Mesenchymal stem cell (in vitro differentiated cells and primary cell): ENCODE measurements at regions not wholly inside any gene's neighbourhood (a gene's known extent, or its start where the extent isn't known, plus 50 kb on each side); places are given as distances from the start of the nearest gene placed in this dataset.

Experiments used
- DNase-seq: peaks from one replicate; pipeline ENCODE4 v3.0.0-alpha.2; 2013
- H2AFZ ChIP-seq: one replicate; pipeline ENCODE4 v1.6.1; 2013; ENCODE audit warnings: low read depth, mild to moderate bottlenecking, control low read depth, inconsistent platforms, low read length, moderate library complexity
- H2AK5ac ChIP-seq: 2 replicates; pipeline ENCODE4 v1.6.1; 2013; ENCODE audit warnings: low read length, moderate library complexity, mild to moderate bottlenecking, inconsistent platforms; ENCODE audit not compliant: severe bottlenecking
- H2BK120ac ChIP-seq: one replicate; pipeline ENCODE4 v1.6.1; 2013; ENCODE audit warnings: low read depth, mild to moderate bottlenecking, inconsistent platforms, low read length, moderate library complexity
- H2BK12ac ChIP-seq, 2 experiments: one replicate each; pipeline ENCODE4 v1.6.1; 2013; ENCODE audit warnings: inconsistent platforms in 2 of 2, low read length in 2 of 2, mild to moderate bottlenecking in 2 of 2, moderate library complexity in 2 of 2, control low read depth in 1 of 2
- H2BK15ac ChIP-seq: one replicate; pipeline ENCODE4 v1.6.1; 2013; ENCODE audit warnings: mild to moderate bottlenecking, low read depth, inconsistent platforms; ENCODE audit not compliant: poor library complexity, severe bottlenecking
- H2BK5ac ChIP-seq: 2 replicates; pipeline ENCODE4 v1.6.1; 2013; ENCODE audit warnings: low read depth, mild to moderate bottlenecking, low read length, control low read depth, inconsistent platforms; ENCODE audit not compliant: poor library complexity, severe bottlenecking
- H3K14ac ChIP-seq, 2 experiments: one replicate each; pipeline ENCODE4 v1.6.1; 2013; ENCODE audit warnings: inconsistent platforms in 2 of 2, low read length in 2 of 2, control low read depth in 1 of 2, mild to moderate bottlenecking in 1 of 2, moderate library complexity in 1 of 2
- H3K18ac ChIP-seq, 2 experiments: one replicate each; pipeline ENCODE4 v1.6.1; 2013; ENCODE audit warnings: inconsistent platforms in 2 of 2, low read length in 2 of 2, control low read depth in 1 of 2, low read depth in 1 of 2, mild to moderate bottlenecking in 1 of 2
- H3K23ac ChIP-seq, 2 experiments: one replicate each; pipeline ENCODE4 v1.6.1; 2013; ENCODE audit warnings: inconsistent platforms in 2 of 2, low read length in 2 of 2, mild to moderate bottlenecking in 2 of 2, moderate library complexity in 2 of 2, control low read depth in 1 of 2
- H3K27ac ChIP-seq: 2 replicates; pipeline ENCODE4 v1.5.1; 2013; ENCODE audit warnings: mild to moderate bottlenecking, moderate library complexity, low read length, control low read depth, inconsistent platforms; ENCODE audit not compliant: poor library complexity, severe bottlenecking
- H3K27me3 ChIP-seq, 2 experiments: 2 replicates each; pipeline versions ENCODE4 v1.6.1 to v1.7.0; 2013; ENCODE audit warnings: low read length in 2 of 2, mild to moderate bottlenecking in 2 of 2, moderate library complexity in 2 of 2, control low read depth in 1 of 2, inconsistent platforms in 1 of 2; ENCODE audit not compliant: control insufficient read depth in 1 of 2, insufficient read depth in 1 of 2
- H3K36me3 ChIP-seq, 2 experiments: 2 replicates each; pipeline versions ENCODE4 v1.6.1 to v1.7.0; 2013; ENCODE audit warnings: low read length in 2 of 2, control low read depth in 1 of 2, inconsistent platforms in 1 of 2, low read depth in 1 of 2, mild to moderate bottlenecking in 1 of 2; ENCODE audit not compliant: insufficient read depth in 2 of 2, control insufficient read depth in 1 of 2
- H3K4ac ChIP-seq, 2 experiments: one replicate each; pipeline ENCODE4 v1.6.1; 2013; ENCODE audit warnings: inconsistent platforms in 2 of 2, low read length in 2 of 2, mild to moderate bottlenecking in 2 of 2, moderate library complexity in 2 of 2, control low read depth in 1 of 2, low read depth in 1 of 2
- H3K4me1 ChIP-seq: 2 replicates; pipeline ENCODE4 v1.6.1; 2013; ENCODE audit warnings: low read depth, low read length, control low read depth; ENCODE audit not compliant: control insufficient read depth, insufficient read depth
- H3K4me2 ChIP-seq: 2 replicates; pipeline ENCODE4 v1.6.1; 2013; ENCODE audit warnings: low read length, mild to moderate bottlenecking, inconsistent platforms; ENCODE audit not compliant: poor library complexity, severe bottlenecking
- H3K4me3 ChIP-seq, 2 experiments: 2 replicates each; pipeline versions ENCODE4 v1.5.1 to v1.7.0; 2013; ENCODE audit warnings: low read length in 2 of 2, mild to moderate bottlenecking in 2 of 2, control low read depth in 1 of 2, low read depth in 1 of 2; ENCODE audit not compliant: insufficient read depth in 1 of 2
- H3K79me1 ChIP-seq: replicated peaks from 2 replicates; pipeline ENCODE4 v1.6.1; 2013; ENCODE audit warnings: mild to moderate bottlenecking, control low read depth, low read length, inconsistent platforms; ENCODE audit not compliant: poor library complexity, severe bottlenecking
- H3K9ac ChIP-seq: 2 replicates; pipeline ENCODE4 v1.7.0; 2013; ENCODE audit warnings: mild to moderate bottlenecking, low read length, moderate library complexity
- H3K9me3 ChIP-seq: 2 replicates; pipeline ENCODE4 v1.7.0; 2013; ENCODE audit warnings: mild to moderate bottlenecking, low read length; ENCODE audit not compliant: control insufficient read depth
- H4K8ac ChIP-seq: one replicate; pipeline ENCODE4 v1.6.1; 2013; ENCODE audit warnings: inconsistent platforms, mild to moderate bottlenecking, low read length, moderate library complexity
- H4K91ac ChIP-seq: one replicate; pipeline ENCODE4 v1.6.1; 2013; ENCODE audit warnings: mild to moderate bottlenecking, low read length, inconsistent platforms
- WGBS: methylation state at CpG from one replicate; pipeline ENCODE4 v1.1.7; 2013; ENCODE audit warnings: mixed read lengths; 5-methylcytosine and 5-hydroxymethylcytosine counted together

GRCh38 chr5:10124287-10124686 lies 125.4 kb downstream of the ATPSCKMT start:
- H2AK5ac ChIP-seq, result no peak overlapping the region
- peaks cover 0 to 3% of the 10 kb centered on the region in 2 experiments for H3K36me3 ChIP-seq
- 94% methylated on average over 8 of the region's 9 CpGs for WGBS

GRCh38 chr5:10123254-10123989 lies 126.3 kb downstream of the ATPSCKMT start:
- no peak overlapping the region for H2BK5ac ChIP-seq
- no peak overlapping the region for H4K8ac ChIP-seq
- no peak overlapping the region for H3K23ac ChIP-seq
- no peak overlapping the region for H3K4me2 ChIP-seq
- no peaks in the 10 kb centered on the region for H3K4me1 ChIP-seq
- H2AFZ ChIP-seq, result no peak overlapping the region
- peaks cover 0 to 3% of the 10 kb centered on the region in 2 experiments for H3K36me3 ChIP-seq
- no peaks in the 10 kb centered on the region for H3K9me3 ChIP-seq
- no peak overlapping the region for H2BK15ac ChIP-seq
- no peak overlapping the region for H2BK12ac ChIP-seq
- H3K79me1 ChIP-seq, result no peaks in the 10 kb centered on the region
- H4K91ac ChIP-seq, result no peak overlapping the region
- H3K18ac ChIP-seq, result no peak overlapping the region
- H2BK120ac ChIP-seq, result no peak overlapping the region
- DNase-seq, result no peak
- H3K4ac ChIP-seq, result no peak overlapping the region
- no peak overlapping the region for H2AK5ac ChIP-seq
- WGBS, result 93% methylated on average over 5 of the region's 7 CpGs
- H3K27ac ChIP-seq, result no peak overlapping the region
- no peaks in the 10 kb centered on the region for H3K27me3 ChIP-seq
- no peak overlapping the region for H3K9ac ChIP-seq
- no peak overlapping the region for H3K4me3 ChIP-seq
- no peak overlapping the region for H3K14ac ChIP-seq

More at GRCh38 chr5:10124287-10124686, 125.4 kb downstream of the ATPSCKMT start:
- Histone ChIP-seq H3K79me1 (no peaks in the 10 kb centered on the region), H2BK15ac (no peak overlapping the region), H2BK12ac (no peak overlapping the region), H3K18ac (no peak overlapping the region), H2BK120ac (no peak overlapping the region), H4K91ac (no peak overlapping the region), H3K4ac (no peak overlapping the region), H3K9ac (no peak overlapping the region), H4K8ac (no peak overlapping the region), H3K9me3 (no peaks in the 10 kb centered on the region), H3K4me3 (no peak overlapping the region), H3K23ac (no peak overlapping the region), H2BK5ac (no peak overlapping the region), H2AFZ (no peak overlapping the region), H3K27ac (no peak overlapping the region), H3K4me2 (no peak overlapping the region), H3K27me3 (no peaks in the 10 kb centered on the region), H3K4me1 (no peaks in the 10 kb centered on the region), H3K14ac (no peak overlapping the region)
- no peak for DNase-seq

DNA sequence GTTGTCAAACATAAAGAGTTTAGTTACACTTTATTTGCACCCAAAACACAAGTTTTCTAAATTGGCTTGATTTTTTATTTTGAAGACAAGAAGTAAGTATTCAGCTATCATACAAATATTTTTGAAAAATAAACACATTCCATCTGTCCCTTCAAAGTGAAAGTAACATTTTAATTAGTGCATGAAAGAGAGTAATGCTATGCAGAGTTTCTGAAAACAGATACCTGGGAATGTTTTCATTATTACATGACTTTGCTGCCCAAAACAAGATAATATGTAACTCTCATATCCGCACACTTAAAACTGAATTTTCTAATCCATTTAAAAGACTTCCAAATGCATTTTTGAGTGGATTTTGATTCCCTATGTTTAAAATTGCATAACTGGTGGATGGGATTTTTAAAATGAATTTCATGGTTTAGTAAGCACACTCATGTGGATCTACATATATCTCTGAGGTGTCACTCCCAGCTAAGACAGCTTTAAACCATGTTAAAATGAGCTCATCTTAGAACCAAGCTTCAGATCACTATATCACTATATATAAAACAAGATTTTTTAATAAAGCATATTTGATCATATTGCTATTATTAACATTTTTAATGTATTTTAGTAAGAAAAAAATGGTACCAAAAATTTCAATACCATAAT lies 127.5 kb downstream of the ATPSCKMT start:
- no peak overlapping the region for H3K18ac ChIP-seq
- H3K4me1 ChIP-seq, result no peaks in the 10 kb centered on the region
- H2AFZ ChIP-seq, result no peak overlapping the region
- no peak overlapping the region for H2AK5ac ChIP-seq
- no peaks in the 10 kb centered on the region for H3K27me3 ChIP-seq
- no peak overlapping the region for H2BK5ac ChIP-seq
- no peak overlapping the region for H4K8ac ChIP-seq
- peaks cover 0 to 3% of the 10 kb centered on the region in 2 experiments for H3K36me3 ChIP-seq
- no peak for DNase-seq
- no peaks in the 10 kb centered on the region for H3K79me1 ChIP-seq
- H2BK120ac ChIP-seq, result no peak overlapping the region
- H3K4ac ChIP-seq, result no peak overlapping the region
- no peak overlapping the region for H3K14ac ChIP-seq
- no peak overlapping the region for H3K4me2 ChIP-seq
- H2BK12ac ChIP-seq, result no peak overlapping the region
- no peak overlapping the region for H3K23ac ChIP-seq
- no peak overlapping the region for H4K91ac ChIP-seq
- no peak overlapping the region for H2BK15ac ChIP-seq
- no peak overlapping the region for H3K27ac ChIP-seq
- no peak overlapping the region for H3K4me3 ChIP-seq
- no peaks in the 10 kb centered on the region for H3K9me3 ChIP-seq
- H3K9ac ChIP-seq, result no peak overlapping the region
- WGBS, result no CpG with 5 or more reads among the region's 1 CpG

- Histone ChIP-seq H2BK15ac (no peak overlapping the region), H3K27ac (no peak overlapping the region), H3K27me3 (peaks cover 0 to 7% of the 10 kb centered on the region in 2 experiments), H4K8ac (no peak overlapping the region), H3K4me1 (no peaks in the 10 kb centered on the region), H3K14ac (peak overlapping the region in 1 of 2 experiments; percentile 55), H2BK12ac (no peak overlapping the region), H3K4ac (no peak overlapping the region), H2AFZ (no peak overlapping the region), H2AK5ac (no peak overlapping the region), H3K4me3 (no peak overlapping the region), H3K23ac (no peak overlapping the region), H3K4me2 (no peak overlapping the region), H3K18ac (no peak overlapping the region), H2BK5ac (no peak overlapping the region), H4K91ac (no peak overlapping the region), H3K9ac (no peak overlapping the region), H3K79me1 (no peaks in the 10 kb centered on the region), H3K36me3 (no peaks in the 10 kb centered on the region), H2BK120ac (no peak overlapping the region), H3K9me3 (no peaks in the 10 kb centered on the region)
- DNase-seq, result no peak
- WGBS, result 96% methylated on average over 5 of the region's 7 CpGs
Measured at GRCh38 chr5:10120934-10121333, 128.8 kb downstream of the ATPSCKMT start.
